ENCODE measurements at regions not wholly inside any gene's neighbourhood (a gene's known extent, or its start where the extent isn't known, plus 50 kb on each side); places are given as distances from the start of the nearest gene placed in this dataset.

- Histone ChIP-seq H3K27me3 (no peaks in the 10 kb centered on the region), H3K27ac (no peak overlapping the region), H3K4me3 (ENCODE audit: low read depth in 1 of 2, low read length in 1 of 2) (no peak overlapping the region), H3K36me3 (no peaks in the 10 kb centered on the region), H3K4me1 (ENCODE audit: control insufficient read depth in 1 of 2, insufficient read depth in 1 of 2, low read depth in 1 of 2, low read length in 1 of 2) (no peaks in the 10 kb centered on the region), H3K9me3 (no peaks in the 10 kb centered on the region)
- TF ChIP-seq CTCF (IDR thresholded peaks at IDR 0.05), result no peak
Observed at GRCh38 chr18:67143028-67143427, 373.5 kb downstream of the DSEL start.

GRCh38 chr18:67142604-67143003 lies 373.9 kb downstream of the DSEL start:
- no peaks in the 10 kb centered on the region for H3K9me3 ChIP-seq
- no peaks in the 10 kb centered on the region for H3K36me3 ChIP-seq
- no peak overlapping the region for H3K27ac ChIP-seq
- no peaks in the 10 kb centered on the region for H3K4me1 ChIP-seq (ENCODE audit: control insufficient read depth in 1 of 2, insufficient read depth in 1 of 2, low read depth in 1 of 2, low read length in 1 of 2)
- no peak for TF ChIP-seq CTCF (IDR thresholded peaks at IDR 0.05)
- H3K27me3 ChIP-seq, result no peaks in the 10 kb centered on the region
- H3K4me3 ChIP-seq (ENCODE audit: low read depth in 1 of 2, low read length in 1 of 2), result no peak overlapping the region

- H3K36me3 ChIP-seq, result no peaks in the 10 kb centered on the region
- H3K27ac ChIP-seq, result no peak overlapping the region
- H3K4me1 ChIP-seq (ENCODE audit: control insufficient read depth in 1 of 2, insufficient read depth in 1 of 2, low read depth in 1 of 2, low read length in 1 of 2), result no peaks in the 10 kb centered on the region
- no peak overlapping the region for H3K4me3 ChIP-seq (ENCODE audit: low read depth in 1 of 2, low read length in 1 of 2)
- no peaks in the 10 kb centered on the region for H3K9me3 ChIP-seq
- H3K27me3 ChIP-seq, result no peaks in the 10 kb centered on the region
- TF ChIP-seq CTCF (IDR thresholded peaks at IDR 0.05), result no peak
Observed at GRCh38 chr18:67140495-67140894, 376.0 kb downstream of the DSEL start.

- no peak overlapping the region for H3K27ac ChIP-seq
- H3K4me1 ChIP-seq (ENCODE audit: control insufficient read depth in 1 of 2, insufficient read depth in 1 of 2, low read depth in 1 of 2, low read length in 1 of 2), result no peaks in the 10 kb centered on the region
- H3K36me3 ChIP-seq, result no peaks in the 10 kb centered on the region
- no peak overlapping the region for H3K4me3 ChIP-seq (ENCODE audit: low read depth in 1 of 2, low read length in 1 of 2)
- H3K9me3 ChIP-seq, result no peaks in the 10 kb centered on the region
- no peak for TF ChIP-seq CTCF (IDR thresholded peaks at IDR 0.05)
- no peaks in the 10 kb centered on the region for H3K27me3 ChIP-seq
Observed at GRCh38 chr18:67139899-67140298, 376.6 kb downstream of the DSEL start.

GRCh38 chr18:67135981-67136380 lies 380.5 kb downstream of the DSEL start:
- no peak overlapping the region for H3K27ac ChIP-seq
- no peaks in the 10 kb centered on the region for H3K4me1 ChIP-seq (ENCODE audit: control insufficient read depth in 1 of 2, insufficient read depth in 1 of 2, low read depth in 1 of 2, low read length in 1 of 2)
- no peaks in the 10 kb centered on the region for H3K9me3 ChIP-seq
- H3K27me3 ChIP-seq, result no peaks in the 10 kb centered on the region
- H3K4me3 ChIP-seq (ENCODE audit: low read depth in 1 of 2, low read length in 1 of 2), result no peak overlapping the region
- TF ChIP-seq CTCF (IDR thresholded peaks at IDR 0.05), result no peak
- no peaks in the 10 kb centered on the region for H3K36me3 ChIP-seq

GRCh38 chr18:67134911-67135310 lies 381.6 kb downstream of the DSEL start:
- Histone ChIP-seq H3K4me1 (ENCODE audit: control insufficient read depth in 1 of 2, insufficient read depth in 1 of 2, low read depth in 1 of 2, low read length in 1 of 2) (no peaks in the 10 kb centered on the region), H3K4me3 (ENCODE audit: low read depth in 1 of 2, low read length in 1 of 2) (no peak overlapping the region), H3K36me3 (no peaks in the 10 kb centered on the region), H3K27ac (no peak overlapping the region), H3K27me3 (no peaks in the 10 kb centered on the region), H3K9me3 (no peaks in the 10 kb centered on the region)
- no peak for TF ChIP-seq CTCF (IDR thresholded peaks at IDR 0.05)

Data from neutrophil (primary cell).